HepG2 (cell line): ENCODE measurements at regions not wholly inside any gene's neighbourhood (a gene's known extent, or its start where the extent isn't known, plus 50 kb on each side); places are given as distances from the start of the nearest gene placed in this dataset.

Experiments
- ATAC-seq: fragments of 200-7000 bp; cut with Tn5 transposase; 3 replicates; pipeline ENCODE4 v1.9.1; 2020; ENCODE audit warnings: mild to moderate bottlenecking, moderate library complexity
- BruUV-seq: library from RNA; stranded (reverse); fragments of 400-500 nt; replicated peaks from 2 replicates; lab custom pipeline; 2021; lab: Mats Ljungman, UMichigan
- CTCF ChIA-PET: fragments of 300-600 bp; formaldehyde crosslinking; extraction: SDS; loops from one replicate; lab custom pipeline; 2021; ENCODE audit warnings: low total read pairs, inconsistent platforms, low intra/inter-chr PET ratio; lab: Yijun Ruan, JAX
- POLR2A ChIA-PET: fragments of 350-600 bp; sonication (Branson Sonifier 250); formaldehyde crosslinking; loops from one replicate; lab custom pipeline; 2020; ENCODE audit warnings: antibody characterized with exemption, inconsistent platforms; lab: Yijun Ruan, JAX
- DNase-seq: peaks from one replicate; pipeline ENCODE4 v3.0.0-alpha.2; 2015; ENCODE audit warnings: low spot score
- FAIRE-seq: peaks from 3 replicates; lab custom pipeline; 2011; peaks lifted over from hg19 to GRCh38; lab: Jason Lieb, UNC
- H2AFZ ChIP-seq: one replicate; pipeline ENCODE4 v1.6.1; 2011; ENCODE audit warnings: low read length, inconsistent platforms
- H3K27ac ChIP-seq: fragments of 300-600 bp; 3 replicates; pipeline ENCODE4 v1.8.0; 2011; ENCODE audit warnings: mixed run types, mild to moderate bottlenecking, mixed read lengths, low read length, inconsistent platforms; ENCODE audit not compliant: insufficient read depth; ENCODE audit errors: extremely low read length
- H3K27me3 ChIP-seq, 2 experiments: fragments of 200-600 bp in 1 of 2; 2 replicates in 1 of 2; 3 replicates in 1 of 2; pipeline versions ENCODE4 v1.6.0 to v1.8.0; 2011; ENCODE audit warnings: low read length in 2 of 2, mild to moderate bottlenecking in 2 of 2, moderate library complexity in 2 of 2, inconsistent platforms in 1 of 2; ENCODE audit not compliant: insufficient read depth in 2 of 2, control insufficient read depth in 1 of 2
- H3K36me3 ChIP-seq, 2 experiments: fragments of 200-600 bp in 1 of 2; replicated peaks in 1 of 2; 2 replicates in 1 of 2; 3 replicates in 1 of 2; pipeline versions ENCODE4 v1.5.1 to v1.8.0; 2011; ENCODE audit warnings: low read length in 2 of 2, inconsistent platforms in 1 of 2; ENCODE audit not compliant: insufficient read depth in 2 of 2, control insufficient read depth in 1 of 2
- H3K4me1 ChIP-seq: 2 replicates; pipeline ENCODE4 v1.5.1; 2012; ENCODE audit warnings: low read length, inconsistent platforms; ENCODE audit not compliant: insufficient read depth
- H3K4me2 ChIP-seq: 2 replicates; pipeline ENCODE4 v1.6.0; 2011; ENCODE audit warnings: low read depth, low read length, inconsistent platforms
- H3K4me3 ChIP-seq, 3 experiments: fragments of 200-600 bp in 1 of 3; sonication (generic), shearing (Covaris generic) in 1 of 3; replicated peaks in 1 of 3; 2 replicates each; pipeline ENCODE4 v1.5.1; 2011 to 2016; ENCODE audit warnings: low read length in 3 of 3, inconsistent platforms in 2 of 3, low read depth in 2 of 3, mild to moderate bottlenecking in 2 of 3, control low read depth in 1 of 3, mixed read lengths in 1 of 3; ENCODE audit not compliant: insufficient read depth in 1 of 3
- H3K79me2 ChIP-seq: one replicate; pipeline ENCODE4 v1.6.1; 2011; ENCODE audit warnings: low read length, inconsistent platforms; ENCODE audit not compliant: insufficient read depth
- H3K9ac ChIP-seq: 2 replicates; pipeline ENCODE4 v1.6.0; 2011; ENCODE audit warnings: mild to moderate bottlenecking, low read depth, low read length, inconsistent platforms; ENCODE audit not compliant: insufficient read depth
- H3K9me3 ChIP-seq: 2 replicates; pipeline ENCODE4 v1.5.1; 2012; ENCODE audit warnings: mild to moderate bottlenecking, low read length
- H4K20me1 ChIP-seq: 2 replicates; pipeline ENCODE4 v1.6.0; 2011; ENCODE audit warnings: inconsistent platforms, mild to moderate bottlenecking, low read length, moderate library complexity; ENCODE audit not compliant: insufficient read depth
- ETS1 ChIP-seq: sonication (generic); formaldehyde crosslinking; IDR thresholded peaks from 2 replicates; pipeline ENCODE4 v1.4.0; 2020; ENCODE audit warnings: missing genetic modification reagents
- GRHL1 ChIP-seq: sonication (generic); formaldehyde crosslinking; conservative IDR thresholded peaks from 2 replicates; pipeline ENCODE4 v1.8.0; 2022; ENCODE audit warnings: missing genetic modification reagents
- NCOR1 ChIP-seq: fragments of 200-600 bp; sonication (generic); IDR thresholded peaks from 2 replicates; pipeline ENCODE4 v1.7.0; 2017; ENCODE audit warnings: antibody characterized with exemption, low read length, borderline replicate concordance
- SALL2 ChIP-seq: sonication (generic); formaldehyde crosslinking; IDR thresholded peaks from 2 replicates; pipeline ENCODE4 v1.8.1; 2023; ENCODE audit warnings: mild to moderate bottlenecking, missing genetic modification reagents, inconsistent platforms
- TBL1XR1 ChIP-seq: fragments of 150-350 bp; IDR thresholded peaks from 2 replicates; pipeline ENCODE4 v1.6.1; 2014; ENCODE audit warnings: borderline replicate concordance, low read length; ENCODE audit not compliant: partially characterized antibody
- THAP8 ChIP-seq: sonication (generic); formaldehyde crosslinking; IDR thresholded peaks from 2 replicates; pipeline ENCODE4 v1.5.1; 2020; ENCODE audit warnings: missing genetic modification reagents, mild to moderate bottlenecking, borderline replicate concordance
- ZBED4 ChIP-seq: sonication (generic); formaldehyde crosslinking; IDR thresholded peaks from 2 replicates; pipeline ENCODE4 v1.4.0; 2020; ENCODE audit warnings: missing genetic modification reagents, borderline replicate concordance
- ZBTB39 ChIP-seq: sonication (generic); formaldehyde crosslinking; IDR thresholded peaks from 2 replicates; pipeline ENCODE4 v1.5.0; 2020; ENCODE audit warnings: missing genetic modification reagents
- ZNF317 ChIP-seq: sonication (generic); formaldehyde crosslinking; IDR thresholded peaks from 2 replicates; pipeline ENCODE4 v1.5.0; 2020; ENCODE audit warnings: mild to moderate bottlenecking, missing genetic modification reagents
- ZNF709 ChIP-seq: sonication (generic); formaldehyde crosslinking; IDR thresholded peaks from 2 replicates; pipeline ENCODE4 v1.5.0; 2020; ENCODE audit warnings: mild to moderate bottlenecking, missing genetic modification reagents
- ZNF800 ChIP-seq: sonication (generic); formaldehyde crosslinking; IDR thresholded peaks from 2 replicates; pipeline ENCODE4 v1.4.0; 2020; ENCODE audit warnings: missing genetic modification reagents
- WGBS: methylation state at CpG from one replicate; pipeline ENCODE4 v1.1.6; 2017; ENCODE audit warnings: low lambda C conversion rate; 5-methylcytosine and 5-hydroxymethylcytosine counted together
- in situ Hi-C: cut with HindIII; loops from 2 replicates; pipeline ENCODE4 v1.10.0; 2017; ENCODE audit warnings: low pct_unique_long_range_greater_than_20kb; ENCODE audit not compliant: extremely low pct_ligation_motif_present
- intact Hi-C: fragments of 100-400 bp; cut with micrococcal nuclease; formaldehyde crosslinking; loops from one replicate; pipeline ENCODE4 v1.10.0; 2022; ENCODE audit not compliant: unreplicated experiment

- peaks cover 66% of the 10 kb centered on the region for H3K9me3 ChIP-seq
- ChIA-PET CTCF (no interaction called here), POLR2A (no interaction called here)
- ATAC-seq: no peak
- H2AFZ ChIP-seq: no peak overlapping the region
- no peaks in the 10 kb centered on the region for H4K20me1 ChIP-seq
- WGBS: 0% methylated on average over 1 of the region's 1 CpG
- no peaks in the 10 kb centered on the region for H3K4me1 ChIP-seq
- no peak overlapping the region for H3K4me3 ChIP-seq
- no TSS peak for BruUV-seq
- in situ Hi-C loops (loop anchor here (25.0 kb wide), 1 partner anchor 1562 kb away; no protein-coding TSS in a partner anchor), intact Hi-C loops (no loop called here)
- H3K79me2 ChIP-seq: no peaks in the 10 kb centered on the region
- H3K9ac ChIP-seq: no peak overlapping the region
- no peak for DNase-seq
- H3K4me2 ChIP-seq: no peak overlapping the region
- no peak for FAIRE-seq
- no peaks in the 10 kb centered on the region for H3K27me3 ChIP-seq
- H3K27ac ChIP-seq: no peak overlapping the region
- H3K36me3 ChIP-seq: no peaks in the 10 kb centered on the region
- TF ChIP-seq ZNF317 (CRISPR knock-in tag) (no peak), NCOR1 (no peak), ETS1 (CRISPR knock-in tag) (no peak), ZNF800 (CRISPR knock-in tag) (no peak), GRHL1 (CRISPR knock-in tag) (no peak), SALL2 (no peak), ZBED4 (CRISPR knock-in tag) (no peak), TBL1XR1 (no peak), THAP8 (CRISPR knock-in tag) (no peak), ZNF709 (no peak), ZBTB39 (CRISPR knock-in tag) (no peak)
Observed at GRCh38 chr18:43649649-43650357, 372.5 kb upstream of the SYT4 start.
